HCT116 (cell line): ENCODE measurements at regions not wholly inside any gene's neighbourhood (a gene's known extent, or its start where the extent isn't known, plus 50 kb on each side); places are given as distances from the start of the nearest gene placed in this dataset.

Experiments
- ATAC-seq: fragments of 200-7000 bp; cut with Tn5 transposase; 2 replicates; pipeline ENCODE4 v1.9.1; 2020; ENCODE audit warnings: mild to moderate bottlenecking, moderate library complexity
- BruUV-seq: library from RNA; stranded (reverse); fragments of 400-500 nt; replicated peaks from 2 replicates; lab custom pipeline; 2021; lab: Mats Ljungman, UMichigan
- CTCF ChIA-PET: fragments of 300-600 bp; sonication (Branson Sonifier 250); formaldehyde crosslinking; loops from one replicate; lab custom pipeline; 2021; ENCODE audit warnings: antibody characterized with exemption; lab: Charles Lee
- POLR2A ChIA-PET: fragments of 300-600, 350-600 bp; sonication (Branson Sonifier 250); formaldehyde crosslinking; loops from one replicate; lab custom pipeline; 2021; ENCODE audit warnings: antibody characterized with exemption; lab: Charles Lee
- RAD21 ChIA-PET, 2 experiments: fragments of 300-600 bp; sonication (Branson Sonifier 250); formaldehyde crosslinking; loops; one replicate each; lab custom pipeline; 2023; ENCODE audit warnings: low total read pairs in 2 of 2; ENCODE audit not compliant: uncharacterized antibody in 2 of 2, unreplicated experiment in 2 of 2, low non-redundant PET in 1 of 2; lab: Charles Lee
- DNase-seq: peaks from one replicate; pipeline ENCODE4 v3.0.0-alpha.2; 2010; ENCODE audit warnings: low read depth, low spot score
- H2AFZ ChIP-seq: fragments of 200-600 bp; shearing (Covaris generic), sonication (generic); 2 replicates; pipeline ENCODE4 v1.6.1; 2017; ENCODE audit warnings: low read depth, mixed run types, mixed read lengths, antibody characterized with exemption, low read length; ENCODE audit not compliant: poor library complexity, severe bottlenecking
- H3K27ac ChIP-seq: 2 replicates; pipeline ENCODE4 v1.5.1; 2012; ENCODE audit warnings: low read depth, low read length
- H3K27me3 ChIP-seq: fragments of 200-600 bp; sonication (generic); 2 replicates; pipeline ENCODE4 v1.6.1; 2016; ENCODE audit warnings: mixed run types, low read length, mixed read lengths; ENCODE audit not compliant: insufficient read depth
- H3K36me3 ChIP-seq, 2 experiments: fragments of 200-500 bp in 1 of 2; fragments of 200-600 bp in 1 of 2; sonication (Bioruptor generic) in 1 of 2; sonication (generic) in 1 of 2; 2 replicates each; pipeline versions ENCODE4 v1.5.1 to v1.6.1; 2014 to 2016; ENCODE audit warnings: low read length in 2 of 2, inconsistent platforms in 1 of 2, mixed read lengths in 1 of 2, mixed run types in 1 of 2; ENCODE audit not compliant: insufficient read depth in 2 of 2, control insufficient read depth in 1 of 2
- H3K4me1 ChIP-seq, 2 experiments: fragments of 200-600 bp in 1 of 2; sonication (generic) in 1 of 2; 2 replicates each; pipeline versions ENCODE4 v1.5.1 to v1.6.1; 2012 to 2017; ENCODE audit warnings: low read length in 2 of 2, inconsistent platforms in 1 of 2, mild to moderate bottlenecking in 1 of 2, mixed read lengths in 1 of 2, mixed run types in 1 of 2, moderate library complexity in 1 of 2; ENCODE audit not compliant: insufficient read depth in 2 of 2, control insufficient read depth in 1 of 2
- H3K4me2 ChIP-seq: fragments of 200-600 bp; sonication (generic); 2 replicates; pipeline ENCODE4 v1.6.1; 2017; ENCODE audit warnings: mixed run types, low read length, mixed read lengths
- H3K4me3 ChIP-seq, 2 experiments: fragments of 200-600 bp in 1 of 2; sonication (generic) in 1 of 2; replicated peaks in 1 of 2; 2 replicates each; pipeline ENCODE4 v1.5.1; 2011 to 2016; ENCODE audit warnings: low read length in 2 of 2, control low read depth in 1 of 2, low read depth in 1 of 2, mild to moderate bottlenecking in 1 of 2, mixed read lengths in 1 of 2, mixed run types in 1 of 2
- H3K79me2 ChIP-seq: fragments of 200-600 bp; sonication (generic); 2 replicates; pipeline ENCODE4 v1.6.1; 2017; ENCODE audit warnings: mild to moderate bottlenecking, mixed run types, low read length, moderate library complexity, mixed read lengths; ENCODE audit not compliant: insufficient read depth
- H3K9ac ChIP-seq: fragments of 200-600 bp; sonication (generic); 2 replicates; pipeline ENCODE4 v1.6.1; 2016; ENCODE audit warnings: low read length, mixed read lengths
- H3K9me2 ChIP-seq: fragments of 200-600 bp; sonication (generic), shearing (Covaris generic); 2 replicates; pipeline ENCODE4 v1.6.1; 2017; ENCODE audit warnings: mixed run types, mild to moderate bottlenecking, moderate library complexity; ENCODE audit not compliant: insufficient read depth
- H3K9me3 ChIP-seq, 2 experiments: fragments of 200-500 bp in 1 of 2; fragments of 200-600 bp in 1 of 2; sonication (Bioruptor generic) in 1 of 2; sonication (generic) in 1 of 2; 2 replicates each; pipeline ENCODE4 v1.6.1; 2014 to 2017; ENCODE audit warnings: low read length in 2 of 2, mixed read lengths in 2 of 2, inconsistent platforms in 1 of 2, low read depth in 1 of 2, mild to moderate bottlenecking in 1 of 2, mixed run types in 1 of 2, moderate library complexity in 1 of 2; ENCODE audit not compliant: control insufficient read depth in 1 of 2, insufficient read depth in 1 of 2
- H4K20me1 ChIP-seq: fragments of 200-600 bp; sonication (generic), shearing (Covaris generic); 2 replicates; pipeline ENCODE4 v1.6.1; 2017; ENCODE audit warnings: mixed run types, mild to moderate bottlenecking, moderate library complexity; ENCODE audit not compliant: insufficient read depth
- EZH2 ChIP-seq: fragments of 200-600 bp; sonication (generic); IDR thresholded peaks from 2 replicates; pipeline ENCODE4 v1.6.1; 2017; ENCODE audit warnings: antibody characterized with exemption, mixed run types
- EZH2phosphoT487 ChIP-seq: fragments of 200-600 bp; IDR thresholded peaks from 2 replicates; pipeline ENCODE4 v1.6.1; 2018; ENCODE audit warnings: antibody characterized with exemption, borderline replicate concordance
- MAX ChIP-seq: IDR thresholded peaks from 2 replicates; pipeline ENCODE4 v1.6.1; 2012
- POLR2A ChIP-seq: IDR thresholded peaks from 2 replicates; pipeline ENCODE4 v1.7.0; 2011; ENCODE audit warnings: borderline replicate concordance; ENCODE audit not compliant: insufficient read depth, insufficient read length; ENCODE audit errors: extremely low read depth
- SP1 ChIP-seq: IDR thresholded peaks from 2 replicates; pipeline ENCODE4 v1.6.1; 2012; ENCODE audit warnings: low read depth
- SRF ChIP-seq: IDR thresholded peaks from 2 replicates; pipeline ENCODE4 v1.6.1; 2012; ENCODE audit warnings: low read depth
- TCF7L2 ChIP-seq: IDR thresholded peaks from 2 replicates; pipeline ENCODE4 v1.7.0; 2011; ENCODE audit warnings: borderline replicate concordance, inconsistent platforms; ENCODE audit not compliant: insufficient read depth, insufficient read length; ENCODE audit errors: extremely low read depth
- intact Hi-C: fragments of 100-400 bp; cut with micrococcal nuclease; formaldehyde crosslinking; loops from 2 replicates; pipeline ENCODE4 v1.10.0; 2022
- TF ChIP-seq, protein P1 (sequence below): IDR thresholded peaks from 2 replicates; pipeline ENCODE4 v1.6.1; 2011; ENCODE audit warnings: mild to moderate bottlenecking, low read length, moderate library complexity; ENCODE audit not compliant: insufficient replicate concordance; ENCODE audit errors: extremely low read depth
- TF ChIP-seq, protein P2 (sequence below), 3 experiments: fragments of 200-600 bp in 1 of 3; sonication (generic) in 1 of 3; IDR thresholded peaks in 2 of 3; conservative IDR thresholded peaks in 1 of 3; 2 replicates each; pipeline ENCODE4 v1.5.1; 2012 to 2017; ENCODE audit warnings: low read depth in 2 of 3, low read length in 2 of 3, antibody characterized with exemption in 1 of 3, borderline replicate concordance in 1 of 3, control low read depth in 1 of 3, mild to moderate bottlenecking in 1 of 3, mixed read lengths in 1 of 3, mixed run types in 1 of 3, moderate library complexity in 1 of 3; ENCODE audit not compliant: insufficient read depth in 1 of 3
- TF ChIP-seq, protein P3 (sequence below): IDR thresholded peaks from 2 replicates; pipeline ENCODE4 v1.6.1; 2012; ENCODE audit warnings: low read depth

GRCh38 chr5:89071101-89071940, 188.3 kb upstream of the MEF2C start:
- Histone ChIP-seq H4K20me1 (no peaks in the 10 kb centered on the region), H3K4me1 (no peaks in the 10 kb centered on the region), H3K36me3 (no peaks in the 10 kb centered on the region), H3K9me2 (no peaks in the 10 kb centered on the region), H3K27me3 (no peaks in the 10 kb centered on the region), H2AFZ (no peak overlapping the region), H3K9me3 (no peaks in the 10 kb centered on the region), H3K9ac (no peak overlapping the region), H3K4me3 (no peak overlapping the region), H3K4me2 (no peak overlapping the region), H3K27ac (no peak overlapping the region), H3K79me2 (no peaks in the 10 kb centered on the region)
- POLR2A ChIA-PET, result no interaction called here
- RAD21 ChIA-PET, result no interaction called here
- intact Hi-C loops, result no loop called here
- no peak for DNase-seq
- no peak for TF ChIP-seq SRF
- no peak for TF ChIP-seq MAX
- TF ChIP-seq POLR2A, result no peak
- no peak for TF ChIP-seq SP1
- no peak for TF ChIP-seq TCF7L2
- TF ChIP-seq, protein P1, sequence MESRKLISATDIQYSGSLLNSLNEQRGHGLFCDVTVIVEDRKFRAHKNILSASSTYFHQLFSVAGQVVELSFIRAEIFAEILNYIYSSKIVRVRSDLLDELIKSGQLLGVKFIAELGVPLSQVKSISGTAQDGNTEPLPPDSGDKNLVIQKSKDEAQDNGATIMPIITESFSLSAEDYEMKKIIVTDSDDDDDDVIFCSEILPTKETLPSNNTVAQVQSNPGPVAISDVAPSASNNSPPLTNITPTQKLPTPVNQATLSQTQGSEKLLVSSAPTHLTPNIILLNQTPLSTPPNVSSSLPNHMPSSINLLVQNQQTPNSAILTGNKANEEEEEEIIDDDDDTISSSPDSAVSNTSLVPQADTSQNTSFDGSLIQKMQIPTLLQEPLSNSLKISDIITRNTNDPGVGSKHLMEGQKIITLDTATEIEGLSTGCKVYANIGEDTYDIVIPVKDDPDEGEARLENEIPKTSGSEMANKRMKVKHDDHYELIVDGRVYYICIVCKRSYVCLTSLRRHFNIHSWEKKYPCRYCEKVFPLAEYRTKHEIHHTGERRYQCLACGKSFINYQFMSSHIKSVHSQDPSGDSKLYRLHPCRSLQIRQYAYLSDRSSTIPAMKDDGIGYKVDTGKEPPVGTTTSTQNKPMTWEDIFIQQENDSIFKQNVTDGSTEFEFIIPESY, result no peak
- CTCF ChIA-PET, result no interaction called here
- no TSS peak for BruUV-seq
- no peak for ATAC-seq

- ATAC-seq (no peak), DNase-seq (no peak)
- Histone ChIP-seq H3K36me3 (no peaks in the 10 kb centered on the region), H3K4me2 (no peak overlapping the region), H2AFZ (no peak overlapping the region), H3K9me3 (no peaks in the 10 kb centered on the region), H3K4me1 (no peaks in the 10 kb centered on the region), H3K9ac (no peak overlapping the region), H3K4me3 (no peak overlapping the region), H3K27ac (no peak overlapping the region), H3K27me3 (no peaks in the 10 kb centered on the region), H3K79me2 (no peaks in the 10 kb centered on the region), H4K20me1 (no peaks in the 10 kb centered on the region), H3K9me2 (no peaks in the 10 kb centered on the region)
- TF ChIP-seq EZH2 (no peak), SRF (no peak), EZH2phosphoT487 (no peak)
- TF ChIP-seq, protein P2, sequence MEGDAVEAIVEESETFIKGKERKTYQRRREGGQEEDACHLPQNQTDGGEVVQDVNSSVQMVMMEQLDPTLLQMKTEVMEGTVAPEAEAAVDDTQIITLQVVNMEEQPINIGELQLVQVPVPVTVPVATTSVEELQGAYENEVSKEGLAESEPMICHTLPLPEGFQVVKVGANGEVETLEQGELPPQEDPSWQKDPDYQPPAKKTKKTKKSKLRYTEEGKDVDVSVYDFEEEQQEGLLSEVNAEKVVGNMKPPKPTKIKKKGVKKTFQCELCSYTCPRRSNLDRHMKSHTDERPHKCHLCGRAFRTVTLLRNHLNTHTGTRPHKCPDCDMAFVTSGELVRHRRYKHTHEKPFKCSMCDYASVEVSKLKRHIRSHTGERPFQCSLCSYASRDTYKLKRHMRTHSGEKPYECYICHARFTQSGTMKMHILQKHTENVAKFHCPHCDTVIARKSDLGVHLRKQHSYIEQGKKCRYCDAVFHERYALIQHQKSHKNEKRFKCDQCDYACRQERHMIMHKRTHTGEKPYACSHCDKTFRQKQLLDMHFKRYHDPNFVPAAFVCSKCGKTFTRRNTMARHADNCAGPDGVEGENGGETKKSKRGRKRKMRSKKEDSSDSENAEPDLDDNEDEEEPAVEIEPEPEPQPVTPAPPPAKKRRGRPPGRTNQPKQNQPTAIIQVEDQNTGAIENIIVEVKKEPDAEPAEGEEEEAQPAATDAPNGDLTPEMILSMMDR (IDR thresholded peaks at IDR 0.05 in 2 of 3, conservative IDR thresholded peaks at IDR 0.05 in 1 of 3; ENCODE audit: borderline replicate concordance in 1 of 3, insufficient read depth in 1 of 3, low read depth in 2 of 3, low read length in 2 of 3), result no peak
- TF ChIP-seq, protein P3, sequence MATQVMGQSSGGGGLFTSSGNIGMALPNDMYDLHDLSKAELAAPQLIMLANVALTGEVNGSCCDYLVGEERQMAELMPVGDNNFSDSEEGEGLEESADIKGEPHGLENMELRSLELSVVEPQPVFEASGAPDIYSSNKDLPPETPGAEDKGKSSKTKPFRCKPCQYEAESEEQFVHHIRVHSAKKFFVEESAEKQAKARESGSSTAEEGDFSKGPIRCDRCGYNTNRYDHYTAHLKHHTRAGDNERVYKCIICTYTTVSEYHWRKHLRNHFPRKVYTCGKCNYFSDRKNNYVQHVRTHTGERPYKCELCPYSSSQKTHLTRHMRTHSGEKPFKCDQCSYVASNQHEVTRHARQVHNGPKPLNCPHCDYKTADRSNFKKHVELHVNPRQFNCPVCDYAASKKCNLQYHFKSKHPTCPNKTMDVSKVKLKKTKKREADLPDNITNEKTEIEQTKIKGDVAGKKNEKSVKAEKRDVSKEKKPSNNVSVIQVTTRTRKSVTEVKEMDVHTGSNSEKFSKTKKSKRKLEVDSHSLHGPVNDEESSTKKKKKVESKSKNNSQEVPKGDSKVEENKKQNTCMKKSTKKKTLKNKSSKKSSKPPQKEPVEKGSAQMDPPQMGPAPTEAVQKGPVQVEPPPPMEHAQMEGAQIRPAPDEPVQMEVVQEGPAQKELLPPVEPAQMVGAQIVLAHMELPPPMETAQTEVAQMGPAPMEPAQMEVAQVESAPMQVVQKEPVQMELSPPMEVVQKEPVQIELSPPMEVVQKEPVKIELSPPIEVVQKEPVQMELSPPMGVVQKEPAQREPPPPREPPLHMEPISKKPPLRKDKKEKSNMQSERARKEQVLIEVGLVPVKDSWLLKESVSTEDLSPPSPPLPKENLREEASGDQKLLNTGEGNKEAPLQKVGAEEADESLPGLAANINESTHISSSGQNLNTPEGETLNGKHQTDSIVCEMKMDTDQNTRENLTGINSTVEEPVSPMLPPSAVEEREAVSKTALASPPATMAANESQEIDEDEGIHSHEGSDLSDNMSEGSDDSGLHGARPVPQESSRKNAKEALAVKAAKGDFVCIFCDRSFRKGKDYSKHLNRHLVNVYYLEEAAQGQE, result no peak
- POLR2A ChIA-PET, result no interaction called here
- CTCF ChIA-PET, result no interaction called here
- intact Hi-C loops, result no loop called here
- RAD21 ChIA-PET, result no interaction called here
- no TSS peak for BruUV-seq
Measured at GRCh38 chr5:89069591-89069990, 186.6 kb upstream of the MEF2C start.
